Stimulated activated naive CD8-positive, alpha-beta T cell treated with anti-CD3 and anti-CD28 coated beads, Interleukin-15, Interleukin-2, amounts not matched to agents 100 ng/mL and 50 ng/mL, for 24 hours (primary cell): ENCODE measurements at regions not wholly inside any gene's neighbourhood (a gene's known extent, or its start where the extent isn't known, plus 50 kb on each side); places are given as distances from the start of the nearest gene placed in this dataset.
"Not testable (repeated sequence)": the region's sequence is repeated elsewhere in the genome, so short reads cannot be mapped to it uniquely, and the experiment has no call there.

Experiments
- H3K27ac Mint-ChIP-seq: one replicate; pipeline ENCODE4 v1.8.0; 2021; ENCODE audit warnings: mild to moderate bottlenecking, mixed read lengths
- H3K27me3 Mint-ChIP-seq: one replicate; pipeline ENCODE4 v1.8.0; 2021; ENCODE audit warnings: mixed read lengths
- H3K36me3 Mint-ChIP-seq: one replicate; pipeline ENCODE4 v1.8.0; 2021; ENCODE audit warnings: low read depth, mixed read lengths
- H3K4me1 Mint-ChIP-seq: one replicate; pipeline ENCODE4 v1.8.0; 2021; ENCODE audit warnings: low read depth, mixed read lengths
- H3K4me3 Mint-ChIP-seq: one replicate; pipeline ENCODE4 v1.8.0; 2021; ENCODE audit warnings: mild to moderate bottlenecking, mixed read lengths
- H3K9me3 Mint-ChIP-seq: one replicate; pipeline ENCODE4 v1.8.0; 2021; ENCODE audit warnings: mixed read lengths

- H3K9me3 Mint-ChIP-seq: no peaks in the 10 kb centered on the region
- H3K27ac Mint-ChIP-seq: no peak overlapping the region
- no peaks in the 10 kb centered on the region for H3K36me3 Mint-ChIP-seq
- peaks cover 15% of the 10 kb centered on the region for H3K27me3 Mint-ChIP-seq
- H3K4me1 Mint-ChIP-seq: no peaks in the 10 kb centered on the region
- H3K4me3 Mint-ChIP-seq: no peak overlapping the region
These were observed 86.6 kb downstream of the RRAGC start for GRCh38 chr1:38772953-38773352.

GRCh38 chr1:38772026-38772425 lies 87.5 kb downstream of the RRAGC start:
- Mint-ChIP-seq H3K27me3 (peaks cover 18% of the 10 kb centered on the region), H3K4me1 (no peaks in the 10 kb centered on the region), H3K4me3 (no peak overlapping the region), H3K36me3 (no peaks in the 10 kb centered on the region), H3K27ac (no peak overlapping the region), H3K9me3 (no peaks in the 10 kb centered on the region)

- H3K36me3 Mint-ChIP-seq, H3K4me3 Mint-ChIP-seq, H3K27ac Mint-ChIP-seq, H3K4me1 Mint-ChIP-seq, H3K9me3 Mint-ChIP-seq: not testable (repeated sequence)
- peaks cover 18% of the 10 kb centered on the region for H3K27me3 Mint-ChIP-seq
These were observed 88.9 kb downstream of the RRAGC start for GRCh38 chr1:38770516-38771173.

- Mint-ChIP-seq H3K4me1 (no peaks in the 10 kb centered on the region), H3K36me3 (no peaks in the 10 kb centered on the region), H3K27ac (no peak overlapping the region), H3K9me3 (no peaks in the 10 kb centered on the region), H3K27me3 (peaks cover 22% of the 10 kb centered on the region), H3K4me3 (no peak overlapping the region)
These were observed 93.4 kb downstream of the RRAGC start for GRCh38 chr1:38766125-38766524.

GRCh38 chr1:38763121-38763520 lies 96.5 kb downstream of the RRAGC start:
- H3K36me3 Mint-ChIP-seq: no peaks in the 10 kb centered on the region
- no peaks in the 10 kb centered on the region for H3K9me3 Mint-ChIP-seq
- no peak overlapping the region for H3K27ac Mint-ChIP-seq
- no peak overlapping the region for H3K4me3 Mint-ChIP-seq
- H3K4me1 Mint-ChIP-seq: no peaks in the 10 kb centered on the region
- H3K27me3 Mint-ChIP-seq: peaks cover 19% of the 10 kb centered on the region

- Mint-ChIP-seq H3K4me1 (no peaks in the 10 kb centered on the region), H3K9me3 (no peaks in the 10 kb centered on the region), H3K27me3 (peaks cover 18% of the 10 kb centered on the region), H3K4me3 (no peak overlapping the region), H3K36me3 (no peaks in the 10 kb centered on the region), H3K27ac (no peak overlapping the region)
These were observed 99.0 kb downstream of the RRAGC start for GRCh38 chr1:38760562-38760961.

GRCh38 chr1:38758820-38759219 lies 100.8 kb downstream of the RRAGC start:
- Mint-ChIP-seq H3K9me3 (no peaks in the 10 kb centered on the region), H3K36me3 (no peaks in the 10 kb centered on the region), H3K27me3 (peaks cover 24% of the 10 kb centered on the region), H3K27ac (no peak overlapping the region), H3K4me3 (no peak overlapping the region), H3K4me1 (no peaks in the 10 kb centered on the region)

GRCh38 chr1:38746941-38747600 lies 112.5 kb downstream of the RRAGC start:
- H3K27ac Mint-ChIP-seq: no peak overlapping the region
- no peaks in the 10 kb centered on the region for H3K36me3 Mint-ChIP-seq
- peaks cover 15% of the 10 kb centered on the region for H3K4me1 Mint-ChIP-seq
- H3K27me3 Mint-ChIP-seq: peaks cover 27% of the 10 kb centered on the region
- no peak overlapping the region for H3K4me3 Mint-ChIP-seq
- H3K9me3 Mint-ChIP-seq: peaks cover 4% of the 10 kb centered on the region

GRCh38 chr1:38746402-38746935 lies 113.1 kb downstream of the RRAGC start:
- no peak overlapping the region for H3K4me3 Mint-ChIP-seq
- H3K27ac Mint-ChIP-seq: no peak overlapping the region
- H3K9me3 Mint-ChIP-seq: peaks cover 4% of the 10 kb centered on the region

GRCh38 chr1:38745476-38746401 lies 113.8 kb downstream of the RRAGC start:
- Mint-ChIP-seq H3K27me3 (peaks cover 20% of the 10 kb centered on the region), H3K4me3 (no peak overlapping the region), H3K4me1 (peaks cover 15% of the 10 kb centered on the region), H3K36me3 (no peaks in the 10 kb centered on the region), H3K27ac (peak overlapping the region; percentile 32), H3K9me3 (peaks cover 4% of the 10 kb centered on the region)

More at GRCh38 chr1:38746402-38746935, 113.1 kb downstream of the RRAGC start:
- H3K27me3 Mint-ChIP-seq: peaks cover 21% of the 10 kb centered on the region
- H3K36me3 Mint-ChIP-seq: no peaks in the 10 kb centered on the region
- peaks cover 15% of the 10 kb centered on the region for H3K4me1 Mint-ChIP-seq

GRCh38 chr1:38744452-38745350 lies 114.9 kb downstream of the RRAGC start:
- Mint-ChIP-seq H3K36me3 (no peaks in the 10 kb centered on the region), H3K9me3 (peaks cover 4% of the 10 kb centered on the region), H3K27me3 (peaks cover 13% of the 10 kb centered on the region), H3K4me1 (peaks cover 15% of the 10 kb centered on the region), H3K4me3 (no peak overlapping the region), H3K27ac (no peak overlapping the region)

GRCh38 chr1:38743184-38743583 lies 116.4 kb downstream of the RRAGC start:
- Mint-ChIP-seq H3K36me3 (no peaks in the 10 kb centered on the region), H3K4me3 (no peak overlapping the region), H3K27ac (no peak overlapping the region), H3K9me3 (no peaks in the 10 kb centered on the region), H3K4me1 (peaks cover 15% of the 10 kb centered on the region), H3K27me3 (peaks cover 3% of the 10 kb centered on the region)

- no peaks in the 10 kb centered on the region for H3K9me3 Mint-ChIP-seq
- no peak overlapping the region for H3K4me3 Mint-ChIP-seq
- H3K27me3 Mint-ChIP-seq: no peaks in the 10 kb centered on the region
- no peaks in the 10 kb centered on the region for H3K36me3 Mint-ChIP-seq
- H3K27ac Mint-ChIP-seq: no peak overlapping the region
- H3K4me1 Mint-ChIP-seq: peaks cover 10% of the 10 kb centered on the region
These were observed 118.2 kb downstream of the RRAGC start for GRCh38 chr1:38741341-38741740.

GRCh38 chr1:38740487-38740886 lies 119.1 kb downstream of the RRAGC start:
- Mint-ChIP-seq H3K4me3 (no peak overlapping the region), H3K36me3 (no peaks in the 10 kb centered on the region), H3K9me3 (no peaks in the 10 kb centered on the region), H3K4me1 (peaks cover 2% of the 10 kb centered on the region), H3K27ac (no peak overlapping the region), H3K27me3 (peaks cover 3% of the 10 kb centered on the region)
